HCEC 1CT (cell line): ENCODE measurements at regions not wholly inside any gene's neighbourhood (a gene's known extent, or its start where the extent isn't known, plus 50 kb on each side); places are given as distances from the start of the nearest gene placed in this dataset.

ENCODE experiments used
- DNase-seq: peaks from one replicate; pipeline ENCODE4 v3.0.0-alpha.2; 2017

DNA sequence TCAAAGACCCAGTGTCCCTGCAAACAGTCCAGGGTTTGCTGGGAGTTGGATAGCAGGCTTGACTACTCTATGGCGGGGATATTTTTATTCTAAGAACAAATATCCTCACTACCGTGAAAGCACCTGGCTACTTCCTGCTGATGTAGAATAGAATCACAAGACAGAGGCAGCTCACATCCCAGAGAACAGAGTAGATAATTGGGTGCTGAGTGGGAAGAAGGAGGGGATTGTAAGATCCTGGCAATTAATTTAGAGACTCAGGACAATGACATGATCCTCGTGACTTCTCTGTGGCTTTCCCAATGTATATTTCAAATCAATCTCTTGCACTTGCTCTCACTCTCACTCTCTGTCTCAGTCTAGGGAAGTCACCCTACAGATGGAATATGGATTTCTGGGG lies 341.9 kb upstream of the DCC start:
- no peak for DNase-seq

DNA sequence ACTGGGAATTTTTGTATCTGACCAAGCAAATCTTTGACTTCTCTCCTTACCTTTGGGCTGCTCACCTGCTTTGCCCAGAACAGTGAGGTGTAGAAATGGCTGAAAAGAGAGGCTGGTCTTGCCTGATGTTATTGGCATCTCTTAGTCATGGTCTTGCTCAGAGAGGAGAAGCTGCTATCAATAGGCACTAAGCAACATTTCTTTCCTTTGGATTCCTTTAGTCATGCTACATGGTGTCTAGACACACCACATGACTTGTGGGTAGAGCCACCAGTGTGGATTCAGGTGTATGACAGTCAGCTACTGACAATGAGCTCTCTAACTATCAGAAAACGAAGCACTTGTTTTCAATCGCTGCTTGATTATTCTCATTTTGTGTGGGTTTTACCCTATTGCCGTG lies 341.3 kb upstream of the DCC start:
- no peak for DNase-seq

DNA sequence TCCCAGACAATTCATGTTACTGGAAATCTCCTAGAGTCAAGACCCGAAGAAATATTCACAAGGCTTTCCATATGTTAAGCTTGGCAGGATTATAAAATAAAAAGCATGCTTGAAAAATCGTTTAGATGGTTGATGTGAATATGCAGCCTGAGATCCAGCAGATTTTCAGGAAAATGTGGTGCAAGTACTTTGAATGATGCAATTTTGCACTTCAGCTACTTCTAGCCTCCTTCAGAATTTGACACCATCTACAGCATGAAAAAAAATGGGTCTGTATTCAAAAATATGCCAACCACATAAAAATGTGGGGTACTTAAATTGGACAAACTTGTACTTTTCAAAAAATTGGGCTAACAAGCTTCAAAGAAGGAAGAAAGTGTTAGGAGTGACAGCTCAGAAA lies 340.6 kb upstream of the DCC start:
- no peak for DNase-seq

DNA sequence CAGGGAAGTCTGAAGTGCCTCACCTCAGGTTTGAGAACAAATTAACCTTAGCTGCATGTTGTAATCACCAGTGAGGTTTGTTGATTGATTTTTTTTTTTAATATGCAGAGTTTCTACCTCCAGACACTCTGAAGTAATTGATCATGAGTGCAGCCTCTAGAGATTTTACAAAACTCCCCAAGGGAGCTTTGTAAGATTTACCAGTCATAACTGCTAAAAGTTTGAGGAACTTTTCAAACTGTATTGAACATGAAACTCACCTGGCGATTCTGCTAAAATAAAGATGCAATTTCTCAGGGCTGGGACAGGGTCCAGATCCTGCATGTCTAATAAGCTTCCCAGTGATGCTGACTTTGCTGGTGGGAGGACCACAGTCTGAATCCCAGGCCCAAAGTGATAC lies 339.6 kb upstream of the DCC start:
- no peak for DNase-seq

DNA sequence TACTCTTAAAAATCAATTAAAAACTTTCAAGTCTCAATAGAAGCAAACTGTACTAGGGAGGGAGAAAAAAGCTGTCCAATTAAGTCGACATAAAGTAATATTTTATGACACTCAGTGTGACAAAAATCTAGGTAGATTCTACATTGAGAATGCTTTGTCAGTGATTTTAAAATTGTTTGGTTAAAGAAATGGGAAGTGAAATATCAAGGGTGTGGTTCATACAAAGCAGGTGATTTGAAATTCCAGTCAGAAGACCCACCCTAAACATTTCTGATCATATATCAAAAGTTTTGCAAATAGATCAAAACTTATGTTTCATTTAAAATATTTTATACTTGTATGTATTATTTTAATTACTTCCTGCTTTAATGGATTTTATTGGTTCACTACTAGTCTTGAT lies 338.9 kb upstream of the DCC start:
- DNase-seq, result no peak

DNA sequence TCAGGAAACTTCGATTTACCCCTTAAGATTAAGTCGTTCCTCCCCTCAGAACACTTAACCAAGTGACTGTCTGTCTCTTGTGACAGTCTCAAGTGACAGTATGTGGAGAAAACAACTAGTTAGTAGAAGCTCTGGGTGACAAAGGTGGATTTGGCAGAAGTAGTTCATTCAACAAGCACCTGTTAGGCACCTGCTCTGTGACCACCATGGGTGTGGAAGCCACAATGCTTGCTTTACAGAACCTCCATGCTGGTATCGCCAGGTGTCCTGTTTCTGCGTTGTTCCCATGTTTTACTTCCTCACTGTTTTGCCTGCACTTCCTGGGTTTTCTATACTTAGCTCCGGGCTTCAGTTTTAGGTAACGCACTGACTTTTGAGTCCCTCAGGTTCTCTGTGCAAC lies 337.4 kb upstream of the DCC start:
- no peak for DNase-seq

DNA sequence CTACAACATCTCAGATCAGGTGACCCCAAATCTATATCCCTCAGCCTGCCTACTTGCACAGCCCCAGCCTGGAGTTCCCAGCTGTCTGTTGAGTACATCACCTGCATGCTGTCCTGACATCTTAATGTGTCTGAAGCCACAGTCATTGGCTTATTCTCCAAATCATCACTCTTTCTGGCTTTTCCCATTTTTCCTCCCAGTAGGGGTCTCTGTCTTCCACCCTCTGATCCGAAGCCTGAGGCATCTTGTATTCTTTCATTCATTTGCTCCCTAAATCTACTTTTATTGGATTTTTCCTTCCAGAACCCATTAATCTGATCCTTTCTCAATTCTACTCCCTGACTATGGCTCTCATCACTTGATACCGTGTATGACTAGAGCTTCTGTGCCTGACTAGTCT lies 332.9 kb upstream of the DCC start:
- no peak for DNase-seq

DNA sequence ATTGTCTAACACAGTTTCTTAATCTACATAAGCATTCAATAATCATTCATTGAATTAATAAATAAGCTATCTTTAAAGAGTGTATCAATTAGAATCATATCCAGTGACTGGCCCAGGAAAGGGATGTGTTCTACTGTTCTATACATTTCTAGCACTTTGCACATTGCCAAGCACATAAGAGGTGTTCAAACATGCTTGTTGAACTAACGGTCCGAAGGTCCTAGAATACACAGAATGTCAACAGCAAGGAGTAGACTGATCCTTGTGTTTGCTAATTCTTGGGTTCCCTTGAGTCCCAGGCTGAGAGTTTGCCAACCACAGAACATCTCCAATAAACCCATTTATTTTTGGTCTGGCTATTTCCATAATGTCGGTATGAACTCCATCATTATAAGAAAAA lies 331.7 kb upstream of the DCC start:
- no peak for DNase-seq

DNA sequence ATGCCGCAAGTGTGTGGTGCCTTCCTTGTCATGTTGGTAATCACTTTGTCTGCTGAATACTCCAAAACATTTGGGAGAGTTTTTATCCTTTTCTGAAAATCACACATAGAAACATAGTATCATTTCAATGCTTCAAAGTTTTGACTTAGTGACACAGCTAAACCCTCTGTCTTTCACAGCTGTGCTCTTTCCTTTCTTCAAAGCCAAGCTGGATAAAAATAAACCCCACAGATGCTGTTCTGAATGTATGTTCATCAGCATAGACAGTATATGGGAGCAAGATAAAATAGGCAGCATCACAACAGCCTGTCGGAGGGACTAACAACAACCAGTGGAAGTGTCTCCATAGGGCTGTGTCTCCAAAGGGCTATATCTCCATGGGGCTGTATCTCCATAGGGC lies 331.3 kb upstream of the DCC start:
- DNase-seq, result no peak

DNA sequence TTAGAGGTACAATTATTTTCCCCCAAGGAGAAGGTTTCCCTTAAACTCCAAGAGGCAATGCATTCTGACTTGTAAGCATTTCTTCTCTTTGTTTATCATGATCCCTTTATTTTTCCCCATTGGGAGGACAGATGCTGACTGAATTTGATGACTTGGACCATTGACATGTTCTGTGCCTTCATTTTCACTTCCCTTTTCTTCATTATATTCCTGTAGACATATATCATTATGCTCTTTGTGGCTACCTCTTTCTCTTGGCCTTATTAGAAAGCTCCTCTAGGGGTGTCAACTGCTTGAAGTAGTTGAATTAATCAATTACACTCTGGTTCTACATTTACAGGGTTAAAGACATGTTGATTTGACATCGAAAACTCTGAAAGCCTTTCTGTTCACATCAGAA lies 330.0 kb upstream of the DCC start:
- no peak for DNase-seq

DNA sequence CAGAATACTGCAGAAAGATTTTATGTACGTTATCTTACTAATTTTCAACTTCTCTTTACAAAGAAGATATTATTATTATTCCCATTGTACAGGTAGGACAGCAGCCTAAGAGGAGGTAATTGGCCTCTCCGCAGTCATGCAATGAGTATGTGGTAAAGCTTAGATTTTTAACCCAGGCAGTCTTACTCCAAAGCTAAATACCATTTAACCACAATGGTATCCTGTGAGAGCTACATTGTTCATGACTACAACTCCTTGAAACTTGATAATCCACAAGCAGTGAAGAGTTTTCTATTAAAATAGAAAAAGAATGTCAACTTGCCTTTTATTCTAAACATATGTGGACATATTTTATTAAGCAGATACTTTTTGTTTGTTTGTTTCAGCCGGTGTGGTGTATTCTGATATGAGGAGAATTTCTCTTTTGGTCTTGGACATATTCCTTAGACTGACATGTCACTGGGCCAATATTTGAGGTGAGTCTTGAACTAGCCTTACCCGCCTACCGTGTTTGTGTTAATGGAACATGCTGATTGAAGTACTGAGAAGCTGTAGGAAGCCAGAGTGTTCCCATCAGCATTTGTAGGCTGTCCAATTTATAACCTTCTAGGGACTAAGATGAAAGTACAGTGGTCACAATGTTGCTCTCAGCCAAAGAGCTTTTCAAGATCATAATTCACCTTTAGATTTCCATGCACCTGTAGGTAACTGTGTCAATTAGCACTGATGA lies 293.9 kb upstream of the DCC start:
- DNase-seq, result no peak

DNA sequence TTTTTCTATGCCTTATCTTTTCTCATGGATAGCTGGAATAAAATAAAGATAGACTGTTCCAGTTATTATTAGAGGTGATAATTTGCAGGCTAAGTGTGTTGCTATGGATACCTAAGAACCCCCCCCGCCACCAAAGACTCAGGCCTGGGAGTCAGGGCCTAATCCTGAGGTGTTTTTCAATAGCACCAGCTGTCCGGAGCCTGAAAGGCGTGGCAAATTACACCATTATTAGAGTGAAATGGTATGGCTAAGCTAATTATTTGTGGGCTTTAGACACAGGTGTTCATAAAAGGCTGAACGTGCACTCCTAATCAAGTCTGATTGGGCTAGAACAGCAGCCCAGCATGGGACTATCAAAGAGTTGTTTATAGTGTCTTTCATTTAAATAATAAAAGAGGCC lies 293.2 kb upstream of the DCC start:
- DNase-seq, result no peak

DNA sequence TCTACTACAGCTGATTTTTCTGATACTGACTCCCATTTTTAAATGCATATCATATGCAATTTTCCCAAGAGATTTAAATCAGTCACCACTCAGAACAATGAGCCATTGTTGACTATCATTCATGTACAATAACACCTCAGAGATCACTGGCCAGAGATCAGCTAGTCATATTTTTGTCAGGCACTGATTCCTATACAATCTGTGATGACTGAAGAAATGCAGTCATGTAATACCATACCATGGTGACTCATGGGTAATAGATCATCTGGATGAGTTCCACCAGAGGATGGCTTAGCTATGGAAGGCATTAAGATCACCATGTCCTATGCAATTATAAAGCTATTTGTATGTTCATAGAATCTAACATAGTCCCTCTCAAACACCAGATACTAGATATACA lies 285.7 kb upstream of the DCC start:
- DNase-seq, result no peak

DNA sequence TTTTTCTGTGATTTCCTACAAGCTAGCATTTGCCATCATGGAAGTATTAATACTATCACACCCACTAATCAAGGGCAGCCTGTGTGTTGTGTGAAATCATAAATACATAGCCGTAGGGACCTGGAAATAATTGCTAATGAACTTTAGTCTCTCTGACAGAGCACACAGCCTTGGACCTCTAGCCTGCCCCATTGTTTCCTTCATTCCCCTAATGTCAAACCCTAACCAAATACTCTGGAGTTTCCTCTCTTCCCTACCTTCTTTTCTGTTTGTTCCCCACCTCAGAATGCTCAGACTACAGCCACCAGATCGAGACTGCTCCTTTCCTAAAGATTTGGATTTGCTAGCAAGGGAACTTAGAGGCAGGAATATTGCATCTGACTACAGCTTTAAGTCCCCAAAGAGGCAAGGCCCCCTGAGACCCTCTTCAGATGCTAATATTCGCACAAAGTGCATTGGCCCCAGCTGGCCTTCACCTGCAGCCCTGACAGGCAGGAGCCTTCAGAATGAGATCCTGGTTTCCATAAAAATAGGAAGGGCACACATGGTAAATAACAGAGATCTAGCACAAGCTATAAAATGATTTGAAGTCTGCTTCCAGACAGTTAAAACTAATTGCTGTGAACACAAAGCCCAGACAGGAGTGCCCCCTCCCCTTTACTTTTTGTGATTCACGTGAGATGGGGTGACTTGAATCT lies 279.2 kb upstream of the DCC start:
- no peak for DNase-seq

DNA sequence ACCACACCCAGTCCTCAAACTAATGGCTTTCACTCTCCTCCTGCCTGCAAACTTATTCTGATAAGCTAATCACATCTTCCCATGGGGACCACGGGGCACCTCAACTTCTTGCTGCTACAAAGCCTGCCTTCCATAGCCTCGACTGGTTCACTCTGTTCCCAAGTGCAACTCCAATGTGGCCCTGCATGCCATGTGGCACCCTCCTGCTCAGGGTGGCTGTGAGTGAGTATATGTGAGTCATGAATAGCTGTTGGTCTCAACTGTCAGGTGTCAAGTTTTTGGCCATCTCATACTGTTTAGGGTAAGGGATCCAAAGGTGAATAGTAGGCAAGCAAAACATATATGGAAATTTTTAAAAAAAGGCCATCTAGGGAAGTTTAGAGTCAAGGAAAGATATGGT lies 276.1 kb upstream of the DCC start:
- no peak for DNase-seq

DNA sequence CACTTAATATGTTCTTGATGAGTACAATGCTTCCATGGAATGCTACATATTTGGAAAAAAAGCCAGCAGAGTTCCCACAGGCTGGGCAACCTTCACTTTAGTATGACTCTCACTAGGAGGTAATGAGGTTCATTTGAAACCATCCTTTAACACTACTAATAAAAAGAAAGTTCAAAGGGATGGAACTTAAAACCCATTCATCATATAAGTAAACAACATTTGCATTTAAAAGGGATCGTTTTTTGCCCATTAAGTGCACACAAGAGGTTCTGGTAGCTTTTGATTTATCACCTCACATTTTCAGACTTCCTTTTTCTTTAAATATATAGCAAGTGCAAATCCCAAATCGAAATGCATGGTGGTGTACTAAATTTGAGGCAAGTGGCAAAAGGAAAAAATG lies 270.8 kb upstream of the DCC start:
- DNase-seq, result no peak

DNA sequence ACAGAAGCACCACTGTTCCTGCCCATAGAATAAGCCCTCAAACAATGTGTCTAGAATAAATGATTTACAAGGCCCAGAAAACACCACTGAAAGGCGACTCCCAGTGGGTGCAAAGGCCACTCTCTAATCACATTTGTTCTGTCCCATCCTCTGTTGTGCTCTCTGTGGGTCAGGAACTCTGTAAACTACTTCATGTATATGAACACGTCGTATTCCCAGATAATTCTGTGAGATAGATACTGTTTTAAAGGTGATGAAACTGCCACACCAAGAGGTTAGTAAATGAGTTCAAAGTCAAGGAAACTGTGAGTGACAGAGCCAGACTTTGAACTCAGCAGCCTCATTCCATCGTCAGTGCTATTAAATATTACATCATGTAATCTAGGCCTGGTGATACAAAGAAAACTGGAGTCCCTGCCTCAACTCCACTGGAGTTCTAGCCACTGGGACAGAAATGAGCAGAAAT lies 269.7 kb upstream of the DCC start:
- DNase-seq, result no peak

DNA sequence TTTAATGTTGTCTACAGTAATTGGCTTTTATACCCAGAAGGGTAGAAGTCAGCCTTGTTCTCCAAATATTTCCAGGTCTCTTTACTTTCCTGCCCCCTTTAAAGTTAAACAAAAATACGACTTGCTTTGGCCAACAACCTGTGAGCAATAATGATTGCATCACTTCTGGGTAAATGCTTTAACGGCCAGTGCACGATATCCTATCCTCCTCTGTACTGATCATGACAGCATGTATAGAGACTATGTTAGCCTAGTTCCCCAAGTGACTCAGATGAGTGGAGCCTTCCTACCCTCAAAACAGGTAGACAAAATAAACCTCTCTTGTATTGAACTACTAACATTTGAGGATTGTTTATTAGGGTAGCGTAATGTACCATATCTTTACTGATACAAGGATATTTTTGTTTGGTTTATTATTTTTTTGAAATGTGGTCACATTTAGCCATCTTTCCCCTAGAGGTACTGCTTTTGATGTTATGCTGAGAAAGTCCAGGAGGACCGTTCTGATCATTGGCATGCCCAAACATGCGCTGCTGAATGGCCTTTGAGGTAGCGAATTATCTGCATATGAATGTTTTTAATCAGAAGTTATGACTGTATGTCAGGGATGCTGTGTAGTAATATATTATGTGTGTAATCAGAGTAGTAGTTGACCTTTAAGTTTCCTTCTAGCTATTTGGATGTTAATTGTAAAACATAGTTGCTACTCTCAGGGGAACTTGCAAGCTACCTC lies 262.6 kb upstream of the DCC start:
- no peak for DNase-seq

DNA sequence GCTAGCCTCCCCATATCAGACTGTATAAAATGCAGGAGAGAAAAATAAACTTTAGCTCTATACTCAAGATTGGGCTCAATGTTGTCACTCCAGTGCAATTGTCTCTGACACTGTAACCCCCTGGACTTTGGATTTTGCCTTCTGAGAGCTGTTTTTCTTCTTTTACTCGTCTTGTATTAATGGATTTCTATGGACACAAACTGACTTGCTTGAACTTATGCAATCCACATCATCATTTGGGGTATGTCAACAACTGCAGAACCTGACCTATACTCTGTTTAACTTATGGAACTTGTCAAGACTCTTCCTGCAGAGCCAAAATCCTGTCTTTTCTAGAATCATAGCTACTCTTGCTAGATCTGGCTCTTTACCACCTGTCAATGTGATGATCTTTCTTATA lies 257.8 kb upstream of the DCC start:
- DNase-seq, result no peak

DNA sequence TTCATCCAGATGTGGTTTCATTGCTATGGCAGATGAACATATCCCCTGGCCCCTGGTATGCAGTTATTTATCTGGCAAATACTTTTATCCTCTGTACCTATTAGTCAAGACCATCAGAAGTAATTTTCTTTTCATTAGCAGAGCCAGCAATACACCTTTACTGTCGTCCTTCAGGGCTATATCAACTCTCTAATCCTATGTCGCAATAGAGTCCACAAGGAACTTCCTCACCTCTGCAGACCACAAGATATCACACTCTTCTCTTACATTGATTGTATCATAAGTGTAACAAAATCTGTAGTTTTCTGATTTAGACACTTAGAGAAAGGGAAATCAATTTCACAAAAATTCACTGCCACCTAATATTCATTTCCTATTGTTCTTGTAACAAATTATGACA lies 252.9 kb upstream of the DCC start:
- DNase-seq, result no peak

DNA sequence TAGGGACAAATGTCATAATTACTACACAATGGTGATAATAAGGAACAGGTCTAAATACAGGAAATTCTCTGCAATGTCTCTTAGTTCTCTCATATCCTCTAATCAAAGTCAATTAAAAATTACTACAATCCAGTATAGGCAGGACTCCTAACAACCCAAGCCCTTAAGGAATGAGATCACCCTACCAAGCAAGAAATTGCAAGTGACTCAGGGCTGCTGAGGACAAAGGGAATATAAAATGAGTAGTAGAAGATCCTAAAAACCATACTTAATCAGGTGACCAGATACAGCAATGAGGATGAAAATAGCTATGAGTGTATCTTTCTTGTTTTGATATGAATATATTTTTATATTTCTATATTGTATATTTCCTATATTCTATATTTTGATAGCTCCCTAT lies 250.0 kb upstream of the DCC start:
- no peak for DNase-seq

DNA sequence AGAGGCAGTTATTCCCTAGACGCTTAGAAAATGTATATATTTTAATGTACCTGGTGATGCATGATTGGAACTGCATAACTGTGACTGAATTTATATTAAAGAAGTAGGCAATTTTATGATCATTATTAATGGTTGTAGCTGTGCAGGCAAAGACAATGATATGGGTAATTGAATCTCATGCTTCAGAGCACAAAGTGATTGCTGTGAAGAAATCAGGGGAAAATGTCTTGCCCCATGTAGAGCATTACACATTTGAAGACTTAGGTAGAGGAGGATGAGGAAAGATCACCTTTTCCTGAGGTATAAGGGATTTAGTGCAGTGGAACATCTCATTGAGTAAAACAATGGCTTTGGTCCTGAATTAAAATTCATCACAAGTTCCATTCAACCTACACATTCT lies 246.8 kb upstream of the DCC start:
- no peak for DNase-seq

DNA sequence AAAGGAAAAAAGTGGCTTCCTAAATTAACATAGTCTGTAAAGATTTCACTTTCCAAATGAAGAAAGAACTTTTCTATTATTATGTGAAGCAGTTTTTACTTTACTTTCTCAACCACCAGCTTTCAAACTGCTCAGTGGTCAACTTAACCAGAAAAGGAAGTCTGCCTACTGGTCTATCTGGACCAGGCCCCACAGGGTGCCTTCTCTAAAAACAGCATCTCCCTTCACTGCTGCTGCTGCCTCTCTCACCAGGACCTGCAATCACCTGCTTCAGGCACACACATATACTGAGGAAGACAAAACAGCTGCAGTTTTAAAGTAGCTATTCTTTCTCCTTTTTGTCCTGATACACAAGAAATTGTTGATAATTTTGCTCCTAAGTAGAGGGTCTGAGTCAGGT lies 221.3 kb upstream of the DCC start:
- DNase-seq, result no peak

DNA sequence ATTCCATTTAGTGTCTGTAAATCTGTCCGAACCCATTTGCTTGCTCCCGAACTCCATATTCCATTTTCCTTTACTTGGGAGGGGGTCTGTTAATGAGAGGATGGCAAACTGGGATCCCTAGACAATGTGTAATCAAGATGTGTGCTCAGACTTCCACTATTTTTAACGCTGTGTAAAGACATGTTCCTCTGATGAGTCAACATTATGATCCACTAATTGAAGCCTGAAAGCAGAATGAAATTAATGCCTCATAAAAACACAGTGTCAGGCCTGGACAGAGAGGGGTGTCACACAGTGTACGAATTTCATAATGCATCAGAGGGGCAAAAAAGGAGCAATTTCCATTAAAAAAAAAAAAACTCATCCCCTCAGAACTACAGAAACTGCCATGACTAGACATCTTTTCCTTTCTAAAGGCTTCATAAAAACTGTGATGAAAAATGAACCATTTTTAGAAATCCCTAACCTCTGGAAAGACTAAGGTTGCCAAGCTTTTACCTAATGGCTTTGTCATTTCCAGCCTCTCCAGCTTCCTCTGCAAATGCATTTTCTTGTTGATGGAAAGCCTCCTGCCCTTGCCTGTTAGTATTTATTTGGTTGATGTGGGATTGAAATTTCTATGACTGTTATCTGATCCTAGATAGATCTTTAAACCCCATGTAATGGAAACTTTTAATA lies 209.2 kb upstream of the DCC start:
- DNase-seq, result no peak
